K562 (cell line): ENCODE measurements at regions not wholly inside any gene's neighbourhood (a gene's known extent, or its start where the extent isn't known, plus 50 kb on each side); places are given as distances from the start of the nearest gene placed in this dataset.

Experiments
- ATAC-seq: fragments of 200-7000 bp; cut with Tn5 transposase; 3 replicates; pipeline ENCODE4 v1.9.1; 2020; ENCODE audit warnings: moderate library complexity
- BruUV-seq: library from RNA; stranded (reverse); fragments of 400-500 nt; replicated peaks from 2 replicates; lab custom pipeline; 2021; lab: Mats Ljungman, UMichigan
- CTCF ChIA-PET: fragments of 300-600 bp; formaldehyde crosslinking; extraction: SDS; loops from one replicate; lab custom pipeline; 2021; ENCODE audit warnings: low intra/inter-chr PET ratio; lab: Yijun Ruan, JAX
- POLR2A ChIA-PET: fragments of 300-600, 350-650 bp; sonication (Branson Sonifier 250); formaldehyde crosslinking; extraction: SDS; loops from one replicate; lab custom pipeline; 2021; ENCODE audit warnings: antibody characterized with exemption, inconsistent platforms; lab: Yijun Ruan, JAX
- DNase-seq, 4 experiments: peaks; one replicate each; pipeline versions ENCODE4 v3.0.0 to v3.0.0-alpha.2; 2011 to 2018; ENCODE audit warnings: low spot score in 3 of 4, mixed read lengths in 3 of 4; ENCODE audit errors: extremely low read depth in 1 of 4
- FAIRE-seq: peaks from 2 replicates; lab custom pipeline; 2011; peaks lifted over from hg19 to GRCh38; lab: Jason Lieb, UNC
- H2AFZ ChIP-seq: 2 replicates; pipeline ENCODE4 v1.6.0; 2011; ENCODE audit warnings: low read depth, low read length, control low read depth, inconsistent platforms
- H3K27ac ChIP-seq: fragments of 200-600 bp; 3 replicates; pipeline ENCODE4 v1.8.0; 2011; ENCODE audit warnings: low read depth, mild to moderate bottlenecking, control low read depth, inconsistent platforms, low read length, moderate library complexity, mixed read lengths; ENCODE audit errors: extremely low read depth
- H3K27me3 ChIP-seq, 2 experiments: fragments of 300-600 bp in 1 of 2; 2 replicates in 1 of 2; 3 replicates in 1 of 2; pipeline versions ENCODE4 v1.6.0 to v1.8.0; 2011; ENCODE audit warnings: inconsistent platforms in 2 of 2, low read length in 2 of 2, mild to moderate bottlenecking in 1 of 2, mixed read lengths in 1 of 2, moderate library complexity in 1 of 2; ENCODE audit not compliant: control insufficient read depth in 2 of 2, insufficient read depth in 2 of 2
- H3K36me3 ChIP-seq: fragments of 300-600 bp; 3 replicates; pipeline ENCODE4 v1.8.0; 2011; ENCODE audit warnings: mild to moderate bottlenecking, low read length, inconsistent platforms; ENCODE audit not compliant: control insufficient read depth, insufficient read depth
- H3K4me1 ChIP-seq, 2 experiments: fragments of 200-600 bp in 1 of 2; replicated peaks in 1 of 2; 2 replicates in 1 of 2; 3 replicates in 1 of 2; pipeline versions ENCODE4 v1.5.1 to v1.8.0; 2011; ENCODE audit warnings: inconsistent platforms in 2 of 2, low read length in 2 of 2, mild to moderate bottlenecking in 1 of 2, mixed read lengths in 1 of 2, moderate library complexity in 1 of 2; ENCODE audit not compliant: control insufficient read depth in 2 of 2, insufficient read depth in 2 of 2
- H3K4me2 ChIP-seq: 2 replicates; pipeline ENCODE4 v1.6.1; 2011; ENCODE audit warnings: low read length, control low read depth, inconsistent platforms, mixed read lengths; ENCODE audit not compliant: insufficient read depth
- H3K4me3 ChIP-seq: fragments of 200-600 bp; sonication (generic), shearing (Covaris generic); 2 replicates; pipeline ENCODE4 v1.5.1; 2016; ENCODE audit warnings: control low read depth, inconsistent platforms
- H3K79me2 ChIP-seq: fragments of 200-600 bp; 3 replicates; pipeline ENCODE4 v1.8.0; 2011; ENCODE audit warnings: low read length, inconsistent platforms; ENCODE audit not compliant: control insufficient read depth, insufficient read depth
- H3K9ac ChIP-seq, 2 experiments: 2 replicates each; pipeline versions ENCODE4 v1.6.0 to v1.6.1; 2011; ENCODE audit warnings: low read depth in 2 of 2, low read length in 2 of 2, control low read depth in 1 of 2, inconsistent platforms in 1 of 2, mild to moderate bottlenecking in 1 of 2, mixed read lengths in 1 of 2; ENCODE audit not compliant: insufficient read depth in 1 of 2
- H3K9me1 ChIP-seq: one replicate; pipeline ENCODE4 v1.6.0; 2011; ENCODE audit warnings: inconsistent platforms, mild to moderate bottlenecking, low read length, moderate library complexity; ENCODE audit not compliant: control insufficient read depth, insufficient read depth
- H3K9me3 ChIP-seq: replicated peaks from 2 replicates; pipeline ENCODE4 v1.5.1; 2011; ENCODE audit warnings: low read depth, low read length, inconsistent platforms; ENCODE audit not compliant: control insufficient read depth, insufficient read depth
- H4K20me1 ChIP-seq: replicated peaks from 2 replicates; pipeline ENCODE4 v1.6.1; 2011; ENCODE audit warnings: low read length, inconsistent platforms, mixed read lengths; ENCODE audit not compliant: control insufficient read depth, insufficient read depth
- BRF1 ChIP-seq: IDR thresholded peaks from 3 replicates; pipeline ENCODE4 v1.6.1; 2011; ENCODE audit warnings: borderline replicate concordance, mild to moderate bottlenecking; ENCODE audit not compliant: insufficient read length; ENCODE audit errors: extremely low read depth
- CUX1 ChIP-seq: fragments of 200-800 bp; sonication (Bioruptor generic); IDR thresholded peaks from 2 replicates; pipeline ENCODE4 v1.6.1; 2016; ENCODE audit warnings: missing genetic modification characterization, missing compliant biosample characterization
- ELK3 ChIP-seq: fragments of 450-650 bp; formaldehyde crosslinking; IDR thresholded peaks from 2 replicates; pipeline ENCODE4 v1.4.0; 2020; ENCODE audit warnings: mild to moderate bottlenecking
- FIP1L1 ChIP-seq: fragments of 200-400 bp; formaldehyde crosslinking; IDR thresholded peaks from 2 replicates; pipeline ENCODE4 v1.6.1; 2018; ENCODE audit warnings: mild to moderate bottlenecking, low read depth, low read length; ENCODE audit not compliant: poor library complexity, severe bottlenecking
- GABPA ChIP-seq: fragments of 200-800 bp; sonication (Bioruptor generic); conservative IDR thresholded peaks from 2 replicates; pipeline ENCODE4 v1.6.1; 2016; ENCODE audit warnings: low read depth, missing genetic modification characterization, missing compliant biosample characterization
- MEIS2 ChIP-seq: fragments of 450-650 bp; IDR thresholded peaks from 2 replicates; pipeline ENCODE4 v1.6.1; 2014; ENCODE audit warnings: mild to moderate bottlenecking; ENCODE audit not compliant: partially characterized antibody
- PPARD ChIP-seq: fragments of 250-450 bp; sonication (Bioruptor Pico); IDR thresholded peaks from 2 replicates; pipeline ENCODE4 v1.8.0; 2022; ENCODE audit warnings: inconsistent platforms, mild to moderate bottlenecking, moderate library complexity
- PTTG1 ChIP-seq: fragments of 450-650 bp; IDR thresholded peaks from 2 replicates; pipeline ENCODE4 v1.6.1; 2016; ENCODE audit warnings: low read depth, mild to moderate bottlenecking, missing genetic modification characterization, missing compliant biosample characterization
- RAD21 ChIP-seq, 2 experiments: fragments of 250-450 bp in 1 of 2; fragments of 450-650 bp in 1 of 2; sonication (Bioruptor Pico) in 1 of 2; formaldehyde crosslinking in 1 of 2; IDR thresholded peaks in 1 of 2; conservative IDR thresholded peaks in 1 of 2; 2 replicates each; pipeline versions ENCODE4 v1.4.0 to v1.8.0; 2020 to 2022; ENCODE audit warnings: mild to moderate bottlenecking in 2 of 2, moderate library complexity in 1 of 2
- TAF7 ChIP-seq: fragments of 450-650 bp; IDR thresholded peaks from 2 replicates; pipeline ENCODE4 v1.6.1; 2016; ENCODE audit warnings: missing genetic modification characterization, missing compliant biosample characterization
- ZBED1 ChIP-seq: IDR thresholded peaks from 2 replicates; pipeline ENCODE4 v1.6.1; 2014
- ZNF124 ChIP-seq: sonication (generic); formaldehyde crosslinking; IDR thresholded peaks from 2 replicates; pipeline ENCODE4 v1.8.1; 2022; ENCODE audit warnings: missing genetic modification reagents
- ZNF232 ChIP-seq: sonication (generic); formaldehyde crosslinking; IDR thresholded peaks from 2 replicates; pipeline ENCODE4 v1.8.0; 2022; ENCODE audit warnings: mild to moderate bottlenecking, missing genetic modification reagents
- ZNF398 ChIP-seq: fragments of 250-450 bp; sonication (Bioruptor Pico); IDR thresholded peaks from 2 replicates; pipeline ENCODE4 v1.8.0; 2021; ENCODE audit warnings: moderate library complexity, mild to moderate bottlenecking, inconsistent platforms
- ZNF77 ChIP-seq: fragments of 250-450 bp; sonication (Bioruptor Pico); IDR thresholded peaks from 2 replicates; pipeline ENCODE4 v1.5.0; 2020
- WGBS: fragments of 100-300 bp; shearing (Covaris generic); methylation state at CpG from one replicate; pipeline ENCODE4 v1.1.6; 2016; ENCODE audit warnings: low coverage, mixed read lengths; ENCODE audit not compliant: insufficient coverage; ENCODE audit errors: missing lambda C conversion rate; 5-methylcytosine and 5-hydroxymethylcytosine counted together
- in situ Hi-C: fragments of 300-500 bp; cut with MboI; formaldehyde crosslinking; loops from 4 replicates; pipeline ENCODE4 v1.15.0; 2018; ENCODE audit warnings: inconsistent platforms, mixed read lengths
- intact Hi-C: fragments of 100-400 bp; cut with micrococcal nuclease; formaldehyde crosslinking; loops from 2 replicates; pipeline ENCODE4 v1.14.2; 2022

GRCh38 chr13:28566891-28567290 lies 72.0 kb upstream of the FLT1 start (continued):
- TF ChIP-seq CUX1 (CRISPR knock-in tag), result no peak
- no peak for TF ChIP-seq RAD21 (CRISPR knock-in tag; conservative IDR thresholded peaks at IDR 0.05 in 1 of 2, IDR thresholded peaks at IDR 0.05 in 1 of 2)
- TF ChIP-seq ZNF232 (CRISPR knock-in tag), result no peak
- no peak for TF ChIP-seq GABPA

GRCh38 chr13:28566283-28566682 lies 71.4 kb upstream of the FLT1 start:
- Histone ChIP-seq H2AFZ (no peak overlapping the region), H3K9ac (no peak overlapping the region), H3K27me3 (0 out of 5 replicates have a peak, but pooled peaks cover 0 to 12% of the 10 kb centered on the region in 2 experiments), H3K4me2 (no peak overlapping the region), H3K79me2 (no peaks in the 10 kb centered on the region), H4K20me1 (no peaks in the 10 kb centered on the region), H3K9me3 (no peaks in the 10 kb centered on the region), H3K4me3 (no peak overlapping the region), H3K27ac (no peak overlapping the region), H3K9me1 (no peaks in the 10 kb centered on the region), H3K4me1 (peaks cover 5 to 17% of the 10 kb centered on the region in 2 experiments; a peak in 3 of 5 replicates), H3K36me3 (no peaks in the 10 kb centered on the region)
- no peak for DNase-seq
- intact Hi-C loops (no loop called here), in situ Hi-C loops (no loop called here)
- WGBS, result 44% methylated on average over 3 of the region's 3 CpGs
- POLR2A ChIA-PET, result no interaction called here
- no peak for FAIRE-seq
- BruUV-seq, result no TSS peak
- CTCF ChIA-PET, result no interaction called here
- ATAC-seq, result no peak
- no peak for TF ChIP-seq PTTG1 (tag)
- no peak for TF ChIP-seq ELK3 (CRISPR knock-in tag)
- TF ChIP-seq FIP1L1, result no peak
- TF ChIP-seq ZBED1, result no peak
- TF ChIP-seq PPARD (CRISPR knock-in tag), result no peak
- TF ChIP-seq ZNF398 (CRISPR knock-in tag), result no peak
- TF ChIP-seq TAF7 (tag), result no peak
- TF ChIP-seq BRF1, result no peak
- TF ChIP-seq ZNF77 (CRISPR knock-in tag), result no peak
- no peak for TF ChIP-seq ZNF124 (CRISPR knock-in tag)
- no peak for TF ChIP-seq MEIS2
